GM12875 (cell line): ENCODE measurements at regions not wholly inside any gene's neighbourhood (a gene's known extent, or its start where the extent isn't known, plus 50 kb on each side); places are given as distances from the start of the nearest gene placed in this dataset.

Experiments
- H3K4me3 ChIP-seq: one replicate; pipeline ENCODE4 v1.5.1; 2011; ENCODE audit warnings: low read depth, low read length, control low read depth
- CTCF ChIP-seq: IDR thresholded peaks from 2 replicates; pipeline ENCODE4 v1.5.1; 2011; ENCODE audit warnings: low read depth, mild to moderate bottlenecking, control low read depth, inconsistent platforms, low read length, moderate library complexity, borderline replicate concordance; ENCODE audit not compliant: insufficient read depth

GRCh38 chr10:2130705-2131305 is 393.5 kb upstream of the ADARB2 start:
- no peak overlapping the region for H3K4me3 ChIP-seq
- no peak for TF ChIP-seq CTCF

GRCh38 chr10:2128991-2129390 is 391.7 kb upstream of the ADARB2 start:
- TF ChIP-seq CTCF = no peak
- no peak overlapping the region for H3K4me3 ChIP-seq

GRCh38 chr10:2124135-2124534 is 386.8 kb upstream of the ADARB2 start:
- no peak overlapping the region for H3K4me3 ChIP-seq
- TF ChIP-seq CTCF = no peak

GRCh38 chr10:2122431-2123124 is 385.3 kb upstream of the ADARB2 start:
- no peak overlapping the region for H3K4me3 ChIP-seq
- no peak for TF ChIP-seq CTCF

- no peak for TF ChIP-seq CTCF
- H3K4me3 ChIP-seq = no peak overlapping the region
Measured at GRCh38 chr10:2121929-2122328, 384.6 kb upstream of the ADARB2 start.

GRCh38 chr10:2121315-2121714 is 384.0 kb upstream of the ADARB2 start:
- no peak for TF ChIP-seq CTCF
- H3K4me3 ChIP-seq = no peak overlapping the region

- no peak for TF ChIP-seq CTCF
- H3K4me3 ChIP-seq = no peak overlapping the region
Measured at GRCh38 chr10:2120746-2121145, 383.4 kb upstream of the ADARB2 start.
